WTC11 (cell line): ENCODE measurements at regions not wholly inside any gene's neighbourhood (a gene's known extent, or its start where the extent isn't known, plus 50 kb on each side); places are given as distances from the start of the nearest gene placed in this dataset.

ENCODE experiments used
- ATAC-seq: fragments of 200-7000 bp; cut with Tn5 transposase; 2 replicates; pipeline ENCODE4 v1.10.0; 2021; ENCODE audit warnings: mild to moderate bottlenecking, moderate library complexity
- CTCF ChIA-PET: fragments of 300-600 bp; sonication (Branson Sonifier 250); formaldehyde crosslinking; loops from one replicate; lab custom pipeline; 2021; ENCODE audit warnings: antibody characterized with exemption; lab: Charles Lee
- POLR2A ChIA-PET: fragments of 350-600 bp; sonication (Branson Sonifier 250); formaldehyde crosslinking; loops from one replicate; lab custom pipeline; 2021; ENCODE audit warnings: antibody characterized with exemption; lab: Charles Lee
- DNase-seq: peaks from one replicate; pipeline ENCODE4 v3.0.0; 2021; ENCODE audit warnings: low spot score
- H3K27ac Mint-ChIP-seq: 2 replicates; pipeline ENCODE4 v1.8.0; 2021; ENCODE audit warnings: mixed read lengths
- H3K27me3 Mint-ChIP-seq: 2 replicates; pipeline ENCODE4 v1.8.0; 2021; ENCODE audit warnings: low read depth, mild to moderate bottlenecking, moderate library complexity, mixed read lengths
- H3K36me3 Mint-ChIP-seq: 2 replicates; pipeline ENCODE4 v1.8.0; 2021; ENCODE audit warnings: mixed read lengths
- H3K4me1 Mint-ChIP-seq: 2 replicates; pipeline ENCODE4 v1.8.0; 2022; ENCODE audit warnings: mixed read lengths
- H3K4me3 Mint-ChIP-seq: 2 replicates; pipeline ENCODE4 v1.8.0; 2021; ENCODE audit warnings: mild to moderate bottlenecking, moderate library complexity, mixed read lengths
- H3K9me3 Mint-ChIP-seq: 2 replicates; pipeline ENCODE4 v1.8.0; 2021; ENCODE audit warnings: mixed read lengths
- AR ChIP-seq: fragments of 250-450 bp; sonication (Bioruptor Pico); IDR thresholded peaks from 2 replicates; pipeline ENCODE4 v1.9.0; 2021; ENCODE audit warnings: mild to moderate bottlenecking
- ATF1 ChIP-seq: sonication (generic); formaldehyde crosslinking; IDR thresholded peaks from 2 replicates; pipeline ENCODE4 v1.8.1; 2023; ENCODE audit warnings: mild to moderate bottlenecking, moderate library complexity, missing genetic modification reagents
- CBFB ChIP-seq: sonication (generic); formaldehyde crosslinking; IDR thresholded peaks from 2 replicates; pipeline ENCODE4 v1.8.1; 2022; ENCODE audit warnings: mild to moderate bottlenecking, low read depth, missing genetic modification reagents
- CTCF ChIP-seq: fragments of 200-600 bp; IDR thresholded peaks from 2 replicates; pipeline ENCODE4 v1.8.0; 2022; ENCODE audit warnings: antibody characterized with exemption
- E2F4 ChIP-seq: sonication (generic); formaldehyde crosslinking; IDR thresholded peaks from 2 replicates; pipeline ENCODE4 v1.8.1; 2022; ENCODE audit warnings: low read depth, mild to moderate bottlenecking, moderate library complexity, missing genetic modification reagents, borderline replicate concordance
- ERG ChIP-seq: fragments of 250-450 bp; sonication (Bioruptor Pico); IDR thresholded peaks from 2 replicates; pipeline ENCODE4 v1.8.0; 2021; ENCODE audit warnings: mild to moderate bottlenecking
- ETV6 ChIP-seq: sonication (generic); formaldehyde crosslinking; IDR thresholded peaks from 2 replicates; pipeline ENCODE4 v1.8.1; 2022; ENCODE audit warnings: mild to moderate bottlenecking, missing genetic modification reagents
- HMGXB4 ChIP-seq: sonication (generic); formaldehyde crosslinking; IDR thresholded peaks from 2 replicates; pipeline ENCODE4 v1.8.1; 2023; ENCODE audit warnings: mild to moderate bottlenecking, moderate library complexity, missing genetic modification reagents
- IRF2 ChIP-seq: sonication (generic); formaldehyde crosslinking; IDR thresholded peaks from 2 replicates; pipeline ENCODE4 v1.8.0; 2022; ENCODE audit warnings: low read depth, missing genetic modification reagents, borderline replicate concordance
- MYBL2 ChIP-seq: sonication (generic); formaldehyde crosslinking; IDR thresholded peaks from 2 replicates; pipeline ENCODE4 v1.8.1; 2023; ENCODE audit warnings: mild to moderate bottlenecking, moderate library complexity, missing genetic modification reagents
- RELA ChIP-seq: sonication (generic); formaldehyde crosslinking; IDR thresholded peaks from 2 replicates; pipeline ENCODE4 v1.8.1; 2022; ENCODE audit warnings: missing genetic modification reagents, mild to moderate bottlenecking, borderline replicate concordance
- SMAD3 ChIP-seq: sonication (generic); formaldehyde crosslinking; IDR thresholded peaks from 2 replicates; pipeline ENCODE4 v1.8.0; 2022; ENCODE audit warnings: missing genetic modification reagents, mild to moderate bottlenecking, borderline replicate concordance
- SMAD4 ChIP-seq: sonication (generic); formaldehyde crosslinking; IDR thresholded peaks from 2 replicates; pipeline ENCODE4 v1.8.0; 2022; ENCODE audit warnings: mild to moderate bottlenecking, missing genetic modification reagents
- STAT6 ChIP-seq: sonication (generic); formaldehyde crosslinking; conservative IDR thresholded peaks from 2 replicates; pipeline ENCODE4 v1.8.1; 2023; ENCODE audit warnings: mild to moderate bottlenecking, low read depth, missing genetic modification reagents, moderate library complexity
- TCF7 ChIP-seq: sonication (generic); formaldehyde crosslinking; IDR thresholded peaks from 2 replicates; pipeline ENCODE4 v1.8.0; 2022; ENCODE audit warnings: mild to moderate bottlenecking, low read depth, missing genetic modification reagents, moderate library complexity
- ZNF263 ChIP-seq: sonication (generic); formaldehyde crosslinking; IDR thresholded peaks from 2 replicates; pipeline ENCODE4 v1.8.1; 2022; ENCODE audit warnings: low read depth, mild to moderate bottlenecking, moderate library complexity, missing genetic modification reagents
- ZNF317 ChIP-seq: sonication (generic); formaldehyde crosslinking; IDR thresholded peaks from 2 replicates; pipeline ENCODE4 v1.8.1; 2023; ENCODE audit warnings: low read depth, mild to moderate bottlenecking, moderate library complexity, missing genetic modification reagents, borderline replicate concordance
- ZNF396 ChIP-seq: fragments of 250-450 bp; sonication (Bioruptor Pico); IDR thresholded peaks from 2 replicates; pipeline ENCODE4 v1.8.0; 2021; ENCODE audit warnings: mild to moderate bottlenecking, moderate library complexity, borderline replicate concordance
- ZNF423 ChIP-seq: fragments of 250-450 bp; sonication (Bioruptor Pico); IDR thresholded peaks from 2 replicates; pipeline ENCODE4 v2.1.2; 2022; ENCODE audit warnings: mild to moderate bottlenecking, moderate library complexity
- ZSCAN18 ChIP-seq: fragments of 250-450 bp; sonication (Bioruptor Pico); IDR thresholded peaks from 2 replicates; pipeline ENCODE4 v2.1.2; 2022; ENCODE audit warnings: mild to moderate bottlenecking, moderate library complexity

GRCh38 chr5:104494083-104494482 lies 931.5 kb upstream of the NUDT12 start:
- Mint-ChIP-seq H3K27ac (no peak overlapping the region), H3K36me3 (no peaks in the 10 kb centered on the region), H3K4me3 (no peak overlapping the region), H3K4me1 (peaks cover 24% of the 10 kb centered on the region), H3K9me3 (peaks cover 7% of the 10 kb centered on the region), H3K27me3 (no peaks in the 10 kb centered on the region)
- POLR2A ChIA-PET: no interaction called here
- TF ChIP-seq CTCF (no peak), ZNF263 (CRISPR knock-in tag) (no peak), RELA (CRISPR knock-in tag) (no peak), ATF1 (CRISPR knock-in tag) (no peak), MYBL2 (CRISPR knock-in tag) (no peak), CBFB (no peak), STAT6 (CRISPR knock-in tag) (no peak), ZNF317 (CRISPR knock-in tag) (no peak), TCF7 (CRISPR knock-in tag) (no peak), ERG (CRISPR knock-in tag) (no peak), E2F4 (CRISPR knock-in tag) (no peak), SMAD4 (CRISPR knock-in tag) (no peak), HMGXB4 (CRISPR knock-in tag) (no peak), AR (CRISPR knock-in tag) (no peak), ZNF396 (no peak), IRF2 (CRISPR knock-in tag) (no peak), ZSCAN18 (no peak), ZNF423 (no peak), SMAD3 (CRISPR knock-in tag) (no peak), ETV6 (CRISPR knock-in tag) (no peak)
- ATAC-seq: no peak
- CTCF ChIA-PET: no interaction called here
- DNase-seq: no peak
